CD4-positive, alpha-beta T cell treated with Interleukin-6 for 4 hours (primary cell): ENCODE measurements at regions not wholly inside any gene's neighbourhood (a gene's known extent, or its start where the extent isn't known, plus 50 kb on each side); places are given as distances from the start of the nearest gene placed in this dataset.

Source experiments
- DNase-seq: peaks from one replicate; pipeline ENCODE4 v3.0.0-alpha.2; 2020; ENCODE audit warnings: mixed read lengths

DNA sequence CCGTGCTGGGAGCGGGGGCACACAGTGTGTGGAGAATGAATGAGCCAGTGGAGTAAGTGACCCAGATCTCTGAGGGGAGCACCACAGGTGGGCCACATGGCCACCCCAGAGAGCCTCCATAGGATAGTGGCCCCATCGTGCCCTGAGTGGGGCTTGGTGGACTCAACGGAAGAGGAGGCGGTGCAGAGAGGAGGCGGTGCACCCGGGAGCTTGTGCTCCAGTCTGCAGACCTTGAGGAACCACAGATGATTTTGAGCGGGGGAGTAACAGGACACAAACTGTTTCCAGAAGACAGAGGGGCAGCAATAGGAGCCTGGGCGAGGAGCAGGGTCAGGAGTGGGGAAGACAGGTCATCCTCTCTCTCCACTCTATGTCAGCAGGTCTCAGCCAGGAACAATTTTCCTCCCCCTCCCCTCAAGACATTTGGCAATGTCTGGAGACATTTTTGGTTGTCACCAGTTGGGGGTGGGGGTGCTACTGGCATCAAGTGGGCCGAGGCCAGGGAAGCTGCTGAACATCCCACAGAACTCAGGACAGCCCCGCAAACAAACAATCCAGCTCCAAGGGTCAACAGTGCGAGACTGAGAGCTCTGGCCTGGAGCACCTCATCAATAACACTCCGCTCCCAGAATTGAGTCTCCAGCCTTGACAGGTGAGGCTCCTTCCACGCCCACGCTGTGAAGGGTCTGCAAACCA, 182.2 kb downstream of the USP12 start:
- DNase-seq: no peak

- DNase-seq: no peak
These were observed 183.4 kb downstream of the USP12 start for GRCh38 chr13:26988059-26988769.

- DNase-seq: no peak
These were observed 184.1 kb downstream of the USP12 start for GRCh38 chr13:26987486-26988013.

DNA sequence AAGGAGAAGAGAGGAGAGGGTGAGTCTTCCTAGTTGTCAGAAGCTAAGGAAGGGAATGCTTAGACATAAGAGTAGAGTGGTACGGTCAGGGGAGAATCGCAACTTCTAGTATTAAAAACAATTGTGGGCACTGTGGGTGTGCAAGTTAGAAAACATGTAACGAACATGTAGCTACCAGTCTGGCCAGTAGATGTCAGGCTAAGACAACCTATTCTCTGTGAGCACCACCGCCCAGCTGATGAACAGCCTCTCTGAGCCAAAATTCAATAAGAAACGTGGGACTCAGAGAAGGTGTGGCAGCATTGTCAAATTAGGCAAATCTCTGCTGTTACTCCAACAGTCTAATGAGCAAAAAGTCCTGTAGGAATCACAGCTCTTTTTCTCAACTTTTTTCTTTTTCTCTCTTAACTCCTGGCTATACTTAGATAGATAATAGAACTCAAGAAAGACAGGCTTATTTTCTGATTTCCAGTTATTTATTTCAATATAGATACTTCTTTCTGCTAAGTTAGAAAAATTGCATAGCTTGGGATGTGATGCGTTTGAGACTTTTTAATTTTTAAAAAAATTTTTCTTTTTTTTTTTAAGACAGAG, 186.2 kb downstream of the USP12 start:
- peak; percentile 74 for DNase-seq

- DNase-seq: no peak
These were observed 187.3 kb downstream of the USP12 start for GRCh38 chr13:26984337-26984736.

- DNase-seq: no peak
These were observed 187.9 kb downstream of the USP12 start for GRCh38 chr13:26983543-26984320.

DNA sequence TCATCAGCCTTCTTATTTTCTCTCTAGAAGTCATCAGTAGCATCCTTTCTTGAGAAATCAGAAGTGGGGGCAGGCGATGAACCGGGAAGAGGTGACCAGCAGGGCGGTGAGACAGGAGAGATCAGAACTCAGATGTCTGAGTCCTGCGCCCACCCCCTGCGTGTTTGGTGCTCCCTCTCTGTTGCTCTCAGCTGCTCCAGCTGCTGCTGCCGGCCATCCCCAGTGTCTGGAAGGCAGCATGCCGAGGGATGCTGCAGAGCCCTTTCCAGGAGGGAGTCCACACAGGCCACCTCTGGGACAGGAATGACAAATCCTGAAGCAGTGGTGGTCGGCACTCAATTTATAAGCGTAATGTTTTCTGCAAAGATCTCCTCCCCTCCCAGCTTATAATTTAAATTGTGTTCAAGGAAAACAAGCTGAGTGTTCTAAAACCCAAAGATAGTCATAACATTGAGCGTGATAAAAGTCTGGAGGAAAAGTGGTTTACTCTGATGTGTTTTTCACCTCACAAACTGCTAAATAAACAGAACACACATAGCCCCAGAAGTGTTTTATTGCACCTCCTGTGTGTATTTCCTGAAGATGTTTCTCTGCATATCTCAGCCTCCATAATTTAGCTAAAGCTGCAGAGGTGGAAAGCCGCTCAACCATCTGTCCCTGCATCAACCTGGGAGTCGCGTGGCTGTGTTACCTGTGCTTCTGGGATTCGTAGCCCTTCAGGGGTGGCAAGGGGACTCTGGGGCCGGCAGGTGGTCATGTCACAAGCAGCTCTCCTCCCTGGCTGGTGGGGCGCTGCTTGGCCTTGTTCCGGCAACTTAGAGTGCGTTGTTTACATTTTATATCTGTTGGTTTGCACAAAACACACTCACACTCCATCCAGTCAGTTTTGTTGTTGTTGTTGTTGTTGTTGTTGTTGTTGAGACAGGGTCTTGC, 191.2 kb downstream of the USP12 start:
- DNase-seq: no peak

GRCh38 chr13:26979334-26979733, 192.3 kb downstream of the USP12 start:
- DNase-seq: no peak

GRCh38 chr13:26978081-26978860, 193.3 kb downstream of the USP12 start:
- no peak for DNase-seq

GRCh38 chr13:26977541-26977940, 194.1 kb downstream of the USP12 start:
- DNase-seq: no peak

- no peak for DNase-seq
These were observed 195.3 kb downstream of the USP12 start for GRCh38 chr13:26976313-26976712.

DNA sequence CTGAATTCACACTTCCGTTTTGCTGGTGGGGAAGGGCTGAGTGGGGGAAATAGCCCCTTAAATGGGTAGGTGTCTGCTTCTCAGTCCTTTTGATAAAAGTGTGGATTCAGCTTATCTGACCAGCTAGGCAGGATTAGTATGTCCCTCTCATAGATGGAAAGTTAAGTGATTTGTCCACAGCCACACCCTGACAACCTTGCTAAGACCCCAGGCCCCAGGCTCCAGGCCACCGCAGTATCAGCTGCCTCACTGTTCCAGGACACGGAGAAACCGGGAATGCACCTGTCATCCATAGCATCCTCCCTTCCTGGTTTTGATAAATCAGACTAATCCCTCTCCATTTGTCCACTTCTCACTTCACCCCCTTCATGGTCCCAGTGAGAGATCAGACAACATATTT, 197.7 kb downstream of the USP12 start:
- no peak for DNase-seq

GRCh38 chr13:26973295-26973694, 198.3 kb downstream of the USP12 start:
- DNase-seq: no peak

GRCh38 chr13:26971990-26972887, 199.4 kb downstream of the USP12 start:
- DNase-seq: peak; percentile 30

DNA sequence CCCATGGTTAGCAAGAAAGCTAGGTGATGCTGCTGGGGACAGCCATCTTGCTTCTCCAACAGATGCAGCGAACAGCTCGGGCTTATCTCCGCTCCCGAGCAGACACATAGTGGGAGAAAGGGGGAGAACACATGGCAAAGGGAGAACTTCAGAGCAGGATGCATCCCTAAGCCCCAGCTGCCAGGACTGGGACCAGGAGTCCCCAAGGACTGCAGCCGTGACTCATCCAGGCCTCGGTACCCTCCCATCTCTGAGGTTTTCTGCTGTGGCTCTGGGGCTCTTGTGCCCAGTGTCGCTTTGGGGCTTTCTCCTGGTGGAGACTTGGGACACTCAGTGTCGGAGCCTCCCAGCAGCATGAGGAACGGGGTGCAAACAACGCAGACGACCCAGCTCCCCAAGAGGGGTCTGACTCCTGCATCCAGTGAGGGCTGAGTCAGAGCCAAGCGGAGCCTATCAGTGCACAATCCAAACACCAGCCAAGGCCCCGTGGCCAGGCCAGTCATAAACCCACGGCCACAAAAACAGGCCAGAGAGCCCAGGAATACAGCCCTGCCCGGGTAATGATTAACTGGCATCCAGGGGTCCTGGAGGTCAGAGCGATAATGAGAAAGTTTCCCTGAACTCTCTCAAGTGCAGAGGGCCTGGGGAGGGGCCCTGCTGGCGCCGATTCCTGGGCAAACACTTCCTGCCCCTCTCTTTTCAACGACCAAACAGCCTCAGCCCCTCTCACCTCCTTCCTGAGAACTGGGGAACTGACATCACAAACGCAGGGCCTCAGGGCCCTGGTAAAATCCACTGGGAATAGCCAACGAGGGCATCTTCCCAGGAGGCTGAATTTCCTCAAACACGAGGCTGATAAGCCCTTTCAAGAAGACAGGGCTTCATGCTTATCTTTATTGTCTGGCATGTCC, 202.9 kb downstream of the USP12 start:
- no peak for DNase-seq

- no peak for DNase-seq
These were observed 204.2 kb downstream of the USP12 start for GRCh38 chr13:26967119-26968038.

- no peak for DNase-seq
These were observed 204.9 kb downstream of the USP12 start for GRCh38 chr13:26966701-26967080.
